ENCODE measurements at regions not wholly inside any gene's neighbourhood (a gene's known extent, or its start where the extent isn't known, plus 50 kb on each side); places are given as distances from the start of the nearest gene placed in this dataset.

DNA sequence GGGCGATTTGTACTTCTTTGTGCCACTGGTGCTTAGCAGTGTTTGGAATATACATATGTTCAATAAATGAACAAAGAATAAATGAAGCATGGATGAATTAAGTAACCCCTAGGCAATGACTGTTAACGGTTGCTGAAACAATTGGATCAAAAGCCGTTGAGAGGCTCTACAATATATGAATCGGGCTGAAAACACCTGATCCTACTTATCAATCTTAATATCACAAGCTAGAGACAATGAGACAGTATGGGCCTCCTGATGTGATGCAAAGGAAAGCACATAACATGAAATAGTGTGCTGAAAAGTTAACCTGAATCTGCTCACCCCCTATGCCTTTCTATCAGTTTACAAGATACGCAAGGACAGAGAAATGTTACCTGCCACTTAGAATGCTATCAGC lies 410.3 kb upstream of the RGMB start:
- DNase-seq (ENCODE audit: low read depth in 1 of 2, low spot score in 2 of 2): no peak

More for the DNA sequence above, 410.3 kb upstream of the RGMB start:
- POLR2A ChIA-PET (ENCODE audit: partially characterized antibody): no interaction called here
- Histone ChIP-seq H4K5ac (ENCODE audit: insufficient read length, low read depth, low read length) (no peak overlapping the region), H3K23ac (ENCODE audit: insufficient read length) (no peak overlapping the region), H2BK12ac (ENCODE audit: low read depth, low read length) (no peak overlapping the region), H4K8ac (ENCODE audit: extremely low read depth, insufficient read depth, low read length) (no peak overlapping the region), H2BK120ac (replicated peaks; ENCODE audit: low read depth, low read length) (no peak overlapping the region), H3K36me3 (ENCODE audit: control insufficient read depth in 2 of 4, insufficient read depth in 4 of 4, low read length in 3 of 4) (no peaks in the 10 kb centered on the region), H3K14ac (ENCODE audit: insufficient read length) (no peak overlapping the region), H3K79me1 (ENCODE audit: low read depth, low read length) (no peaks in the 10 kb centered on the region), H2AK5ac (ENCODE audit: low read depth, low read length) (no peak overlapping the region), H3K18ac (ENCODE audit: extremely low read depth, low read length) (no peak overlapping the region), H3K4me3 (ENCODE audit: extremely low read depth in 1 of 4, insufficient read depth in 2 of 4, low read depth in 3 of 4, low read length in 4 of 4) (no peak overlapping the region), H3K4me2 (ENCODE audit: insufficient read depth in 1 of 2, low read depth in 2 of 2, low read length in 2 of 2) (no peak overlapping the region), H3K27ac (ENCODE audit: low read depth, low read length) (no peak overlapping the region), H2BK15ac (ENCODE audit: low read length) (no peak overlapping the region), H3K9me3 (ENCODE audit: insufficient read depth in 2 of 2, low read depth in 1 of 2, low read length in 1 of 2) (no peaks in the 10 kb centered on the region), H3K56ac (replicated peaks; ENCODE audit: insufficient read length, low read depth, low read length) (no peak overlapping the region), H3K23me2 (ENCODE audit: low read depth, low read length) (no peaks in the 10 kb centered on the region), H3K9ac (replicated peaks in 1 of 4; ENCODE audit: extremely low read depth in 1 of 4, low read depth in 3 of 4, low read length in 3 of 4) (no peak overlapping the region), H3K79me2 (ENCODE audit: control insufficient read depth in 1 of 2, insufficient read depth in 2 of 2, low read length in 2 of 2) (no peaks in the 10 kb centered on the region), H2BK5ac (ENCODE audit: low read depth, low read length) (no peak overlapping the region), H4K91ac (replicated peaks; ENCODE audit: insufficient read length, low read length) (no peak overlapping the region), H2BK20ac (ENCODE audit: low read length) (no peak overlapping the region), H3K4me1 (replicated peaks in 1 of 4; ENCODE audit: control insufficient read depth in 3 of 4, insufficient read depth in 4 of 4, low read length in 3 of 4) (peaks cover 0 to 2% (median 0%) of the 10 kb centered on the region in 4 experiments; a peak in 1 of 7 replicates), H3K27me3 (replicated peaks in 1 of 4; ENCODE audit: control insufficient read depth in 3 of 4, extremely low read depth in 1 of 4, insufficient read depth in 3 of 4, low read length in 3 of 4) (no peaks in the 10 kb centered on the region), H4K20me1 (replicated peaks in 1 of 2; ENCODE audit: control insufficient read depth in 1 of 2, insufficient read depth in 2 of 2, low read length in 2 of 2) (no peaks in the 10 kb centered on the region), H3K4ac (replicated peaks; ENCODE audit: insufficient read length, low read depth, low read length) (no peak overlapping the region), H2AFZ (ENCODE audit: low read length) (no peak overlapping the region)
- CTCF ChIA-PET (ENCODE audit: partially characterized antibody): interaction anchor here (0.7 kb wide), 1 partner anchor 433 kb away, joined by 3 read pairs; no protein-coding TSS in a partner anchor
- WGBS, 2 experiments (ENCODE audit: extremely low coverage in 1 of 2, insufficient coverage in 1 of 2, insufficient read length in 1 of 2, insufficient replicate concordance in 2 of 2, low coverage in 1 of 2, low lambda C conversion rate in 2 of 2, missing lambda C conversion rate in 1 of 2): 94% methylated on average over 5 of the region's 5 CpGs; no CpG with 5 or more reads in 1 of the 2 experiments
- TF ChIP-seq, protein P1, sequence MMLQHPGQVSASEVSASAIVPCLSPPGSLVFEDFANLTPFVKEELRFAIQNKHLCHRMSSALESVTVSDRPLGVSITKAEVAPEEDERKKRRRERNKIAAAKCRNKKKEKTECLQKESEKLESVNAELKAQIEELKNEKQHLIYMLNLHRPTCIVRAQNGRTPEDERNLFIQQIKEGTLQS (IDR thresholded peaks at IDR 0.05; ENCODE audit: insufficient read depth, low read depth, low read length): no peak
- FAIRE-seq: no peak

Measured in H1 (cell line).